ENCODE measurements at regions not wholly inside any gene's neighbourhood (a gene's known extent, or its start where the extent isn't known, plus 50 kb on each side); places are given as distances from the start of the nearest gene placed in this dataset.

DNA sequence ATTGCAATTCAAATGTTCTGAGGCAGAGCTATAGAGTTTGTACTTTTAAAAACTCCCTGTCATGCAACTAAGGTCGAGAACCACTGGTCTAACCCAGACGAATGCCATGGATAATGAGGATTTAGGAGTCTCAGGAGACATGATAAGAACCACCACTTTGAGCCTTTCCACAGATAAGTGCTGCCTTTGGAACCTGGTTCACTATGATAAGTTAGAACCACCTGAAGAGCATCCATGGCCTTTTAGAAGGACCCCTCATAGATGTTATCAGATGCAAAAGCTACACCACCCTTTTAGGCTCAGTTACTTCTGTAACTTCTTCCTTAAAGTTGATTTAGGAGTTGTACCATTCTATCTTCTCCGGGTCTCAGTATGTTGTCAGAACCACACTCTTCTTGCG, 350.6 kb upstream of the CCL2 start:
- TF ChIP-seq, protein P1, sequence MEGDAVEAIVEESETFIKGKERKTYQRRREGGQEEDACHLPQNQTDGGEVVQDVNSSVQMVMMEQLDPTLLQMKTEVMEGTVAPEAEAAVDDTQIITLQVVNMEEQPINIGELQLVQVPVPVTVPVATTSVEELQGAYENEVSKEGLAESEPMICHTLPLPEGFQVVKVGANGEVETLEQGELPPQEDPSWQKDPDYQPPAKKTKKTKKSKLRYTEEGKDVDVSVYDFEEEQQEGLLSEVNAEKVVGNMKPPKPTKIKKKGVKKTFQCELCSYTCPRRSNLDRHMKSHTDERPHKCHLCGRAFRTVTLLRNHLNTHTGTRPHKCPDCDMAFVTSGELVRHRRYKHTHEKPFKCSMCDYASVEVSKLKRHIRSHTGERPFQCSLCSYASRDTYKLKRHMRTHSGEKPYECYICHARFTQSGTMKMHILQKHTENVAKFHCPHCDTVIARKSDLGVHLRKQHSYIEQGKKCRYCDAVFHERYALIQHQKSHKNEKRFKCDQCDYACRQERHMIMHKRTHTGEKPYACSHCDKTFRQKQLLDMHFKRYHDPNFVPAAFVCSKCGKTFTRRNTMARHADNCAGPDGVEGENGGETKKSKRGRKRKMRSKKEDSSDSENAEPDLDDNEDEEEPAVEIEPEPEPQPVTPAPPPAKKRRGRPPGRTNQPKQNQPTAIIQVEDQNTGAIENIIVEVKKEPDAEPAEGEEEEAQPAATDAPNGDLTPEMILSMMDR (IDR thresholded peaks at IDR 0.05; ENCODE audit: low read depth, low read length): no peak
- no peak for DNase-seq (ENCODE audit: low read depth, low spot score)
- ChIA-PET POLR2A (no interaction called here), CTCF (no interaction called here)
- Histone ChIP-seq H3K27me3 (ENCODE audit: control insufficient read depth, insufficient read depth, low read length) (no peaks in the 10 kb centered on the region), H3K4me3 (ENCODE audit: low read depth, low read length) (no peak overlapping the region), H3K27ac (ENCODE audit: low read depth, low read length) (no peak overlapping the region), H3K9me3 (ENCODE audit: control insufficient read depth, insufficient read depth, low read length) (peaks cover 2% of the 10 kb centered on the region; the same call in 1 of the 2 replicates)

DNA sequence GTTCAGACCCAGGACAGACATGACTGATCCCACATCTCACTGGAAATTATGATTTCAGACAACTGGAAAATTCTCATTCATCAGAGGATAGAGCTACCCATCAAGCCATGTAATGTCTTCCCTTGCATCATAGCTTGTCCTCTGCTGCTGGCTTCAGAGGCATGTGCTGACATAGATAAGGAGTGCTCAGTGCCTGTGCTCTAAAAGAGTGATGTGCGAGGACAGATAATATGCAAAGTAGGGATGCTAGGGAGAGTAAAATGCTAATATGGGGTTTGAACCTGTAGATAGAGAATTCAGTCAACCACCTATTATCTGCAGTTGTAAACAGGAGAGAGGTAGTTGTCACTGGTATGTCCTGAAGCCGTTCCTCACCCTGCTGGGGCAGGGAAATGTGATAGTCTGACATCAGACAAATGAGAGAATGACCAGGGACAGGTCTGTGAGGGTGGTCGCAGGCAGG, 349.7 kb upstream of the CCL2 start:
- Histone ChIP-seq H3K27ac (ENCODE audit: low read depth, low read length) (no peak overlapping the region), H3K9me3 (ENCODE audit: control insufficient read depth, insufficient read depth, low read length) (peaks cover 2% of the 10 kb centered on the region), H3K27me3 (ENCODE audit: control insufficient read depth, insufficient read depth, low read length) (no peaks in the 10 kb centered on the region), H3K4me3 (ENCODE audit: low read depth, low read length) (no peak overlapping the region)
- ChIA-PET POLR2A (no interaction called here), CTCF (no interaction called here)
- DNase-seq (ENCODE audit: low read depth, low spot score): no peak
- TF ChIP-seq, protein P1 (IDR thresholded peaks at IDR 0.05; ENCODE audit: low read depth, low read length): no peak

DNA sequence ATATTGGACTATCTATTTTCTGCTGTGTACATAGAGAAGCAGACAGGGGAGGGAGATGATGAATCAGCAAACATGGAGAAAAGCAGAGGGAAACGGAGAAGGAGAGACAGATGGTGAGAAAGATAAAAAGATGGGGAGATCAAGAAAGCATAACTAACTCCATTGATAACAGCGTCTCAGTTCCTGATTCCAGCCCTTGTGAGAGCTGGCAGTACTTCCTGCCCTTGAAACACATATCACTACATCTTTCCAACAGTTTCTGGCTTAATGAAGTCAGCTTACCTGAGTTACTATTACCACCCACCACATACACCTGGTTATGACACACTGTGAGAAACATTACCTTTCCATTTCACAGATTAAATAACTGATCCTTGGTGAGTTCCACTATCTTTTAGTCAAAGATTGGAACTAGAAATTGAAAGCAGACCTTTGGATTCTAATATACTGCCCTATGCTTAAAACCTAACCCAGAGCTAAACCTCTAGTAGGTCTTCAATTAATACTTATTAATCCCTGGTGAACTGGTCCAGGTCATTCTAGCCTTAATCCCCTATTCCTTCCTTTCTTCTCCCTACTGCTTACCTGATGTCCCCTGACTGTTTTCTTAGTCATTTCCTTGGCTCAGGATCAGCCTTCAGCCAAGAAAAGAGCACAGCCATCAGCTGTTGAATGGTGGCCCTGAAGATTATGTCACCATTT, 346.6 kb upstream of the CCL2 start:
- CTCF ChIA-PET: no interaction called here

DNA sequence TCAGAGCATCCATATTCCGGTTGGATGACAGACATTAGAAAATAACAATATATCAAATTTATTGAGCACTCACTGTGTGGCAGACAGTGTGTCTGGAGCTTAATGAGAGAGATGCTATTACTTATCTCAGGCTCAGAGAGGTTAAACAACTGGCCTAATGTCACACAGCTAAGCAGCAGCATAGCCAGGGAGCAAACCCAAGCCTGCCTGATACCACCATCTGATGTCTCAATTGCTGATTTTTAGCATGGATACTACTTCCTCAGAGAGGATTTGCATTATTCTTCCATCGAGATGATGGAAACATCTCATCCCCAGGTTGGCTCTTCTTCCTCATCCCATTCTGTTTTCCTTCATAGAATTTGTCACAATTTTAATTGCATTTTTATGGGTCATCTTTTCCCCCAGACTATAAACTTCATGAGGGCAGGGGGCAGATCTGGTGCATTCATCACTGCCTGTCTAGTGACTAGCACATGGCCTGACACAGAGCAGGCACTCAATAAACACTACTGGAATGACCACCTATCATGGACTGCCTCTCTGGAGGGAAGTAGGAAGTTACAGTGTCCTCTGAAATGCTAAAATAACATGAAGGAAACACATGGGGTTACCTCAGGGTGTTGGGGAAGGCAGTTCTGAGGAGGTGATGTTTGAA, 344.8 kb upstream of the CCL2 start:
- TF ChIP-seq, protein P1 (IDR thresholded peaks at IDR 0.05; ENCODE audit: low read depth, low read length): no peak
- POLR2A ChIA-PET: no interaction called here
- no peak for DNase-seq (ENCODE audit: low read depth, low spot score)
- Histone ChIP-seq H3K9me3 (ENCODE audit: control insufficient read depth, insufficient read depth, low read length) (peaks cover 7% of the 10 kb centered on the region; the same call in 1 of the 2 replicates), H3K27ac (ENCODE audit: low read depth, low read length) (no peak overlapping the region), H3K4me3 (ENCODE audit: low read depth, low read length) (no peak overlapping the region), H3K27me3 (ENCODE audit: control insufficient read depth, insufficient read depth, low read length) (no peaks in the 10 kb centered on the region)
- CTCF ChIA-PET: no interaction called here

More for the DNA sequence above, 346.6 kb upstream of the CCL2 start:
- POLR2A ChIA-PET: no interaction called here
- TF ChIP-seq, protein P1 (IDR thresholded peaks at IDR 0.05; ENCODE audit: low read depth, low read length): no peak
- H3K27me3 ChIP-seq (ENCODE audit: control insufficient read depth, insufficient read depth, low read length): no peaks in the 10 kb centered on the region
- H3K27ac ChIP-seq (ENCODE audit: low read depth, low read length): no peak overlapping the region
- no peak overlapping the region for H3K4me3 ChIP-seq (ENCODE audit: low read depth, low read length)
- no peak for DNase-seq (ENCODE audit: low read depth, low spot score)
- H3K9me3 ChIP-seq (ENCODE audit: control insufficient read depth, insufficient read depth, low read length): peaks cover 7% of the 10 kb centered on the region; the same call in 1 of the 2 replicates

DNA sequence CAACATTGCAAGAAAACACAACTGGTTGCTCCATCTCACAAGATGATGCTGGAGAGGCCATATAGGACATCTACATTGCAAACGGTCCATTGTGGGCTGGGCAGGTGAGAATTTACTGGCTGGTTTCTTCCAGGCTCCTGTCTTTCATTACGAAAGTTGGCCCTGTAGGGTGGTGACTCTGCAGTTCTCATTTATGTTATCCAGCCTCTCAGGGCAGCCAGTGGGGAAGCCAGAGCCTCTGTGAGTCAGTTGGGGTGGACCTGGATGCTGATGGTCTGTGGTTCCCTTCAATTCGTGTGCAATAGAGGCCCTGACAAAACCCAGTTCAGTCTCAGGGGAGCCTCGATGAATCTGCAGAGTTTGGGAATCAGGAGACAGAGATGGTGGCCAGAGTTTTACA, 341.0 kb upstream of the CCL2 start:
- H3K9me3 ChIP-seq (ENCODE audit: control insufficient read depth, insufficient read depth, low read length): peaks cover 12% of the 10 kb centered on the region; the same call in 1 of the 2 replicates

More for the DNA sequence above, 341.0 kb upstream of the CCL2 start:
- no peak for DNase-seq (ENCODE audit: low read depth, low spot score)
- ChIA-PET CTCF (no interaction called here), POLR2A (no interaction called here)
- no peaks in the 10 kb centered on the region for H3K27me3 ChIP-seq (ENCODE audit: control insufficient read depth, insufficient read depth, low read length)
- TF ChIP-seq, protein P1 (IDR thresholded peaks at IDR 0.05; ENCODE audit: low read depth, low read length): no peak
- no peak overlapping the region for H3K4me3 ChIP-seq (ENCODE audit: low read depth, low read length)
- no peak overlapping the region for H3K27ac ChIP-seq (ENCODE audit: low read depth, low read length)

All from AG04450 (cell line).